Suppressor macrophage treated with lipopolysaccharide for 4 hours (primary cell): ENCODE measurements at regions not wholly inside any gene's neighbourhood (a gene's known extent, or its start where the extent isn't known, plus 50 kb on each side); places are given as distances from the start of the nearest gene placed in this dataset.
"Not testable (repeated sequence)": the region's sequence is repeated elsewhere in the genome, so short reads cannot be mapped to it uniquely, and the experiment has no call there.

Source experiments
- DNase-seq: peaks from one replicate; pipeline ENCODE4 v3.0.0-alpha.2; 2020

GRCh38 chr3:31102196-31102879, 207.9 kb upstream of the GADL1 start:
- no peak for DNase-seq

GRCh38 chr3:31103181-31103580, 208.7 kb upstream of the GADL1 start:
- DNase-seq: no peak

- no peak for DNase-seq
Observed at GRCh38 chr3:31103623-31104180, 209.2 kb upstream of the GADL1 start.

GRCh38 chr3:31105011-31105410, 210.6 kb upstream of the GADL1 start:
- no peak for DNase-seq

- peak; percentile 76 for DNase-seq
Observed at GRCh38 chr3:31105438-31106077, 211.1 kb upstream of the GADL1 start.

GRCh38 chr3:31106204-31106603, 211.7 kb upstream of the GADL1 start:
- DNase-seq: no peak

- peak; percentile 48 for DNase-seq
Observed at GRCh38 chr3:31106912-31107311, 212.5 kb upstream of the GADL1 start.

- no peak for DNase-seq
Observed at GRCh38 chr3:31114929-31115283, 220.4 kb upstream of the GADL1 start.

- DNase-seq: not testable (repeated sequence)
Observed at GRCh38 chr3:31115531-31115930, 221.1 kb upstream of the GADL1 start.

GRCh38 chr3:31116651-31117050, 222.2 kb upstream of the GADL1 start:
- no peak for DNase-seq

GRCh38 chr3:31117854-31118253, 223.4 kb upstream of the GADL1 start:
- DNase-seq: no peak

GRCh38 chr3:31124373-31124772, 229.9 kb upstream of the GADL1 start:
- no peak for DNase-seq

- no peak for DNase-seq
Observed at GRCh38 chr3:31125413-31126020, 231.1 kb upstream of the GADL1 start.

- no peak for DNase-seq
Observed at GRCh38 chr3:31129241-31129640, 234.8 kb upstream of the GADL1 start.

- peak; percentile 22 for DNase-seq
Observed at GRCh38 chr3:31132132-31132769, 237.8 kb upstream of the GADL1 start.

- no peak for DNase-seq
Observed at GRCh38 chr3:31133541-31133940, 239.1 kb upstream of the GADL1 start.

GRCh38 chr3:31135546-31135945, 241.1 kb upstream of the GADL1 start:
- no peak for DNase-seq

- DNase-seq: no peak
Observed at GRCh38 chr3:31137718-31138465, 243.4 kb upstream of the GADL1 start.

GRCh38 chr3:31140470-31140869, 246.0 kb upstream of the GADL1 start:
- no peak for DNase-seq

- DNase-seq: no peak
Observed at GRCh38 chr3:31142139-31142538, 247.7 kb upstream of the GADL1 start.

- DNase-seq: no peak
Observed at GRCh38 chr3:31142543-31142942, 248.1 kb upstream of the GADL1 start.

- no peak for DNase-seq
Observed at GRCh38 chr3:31145062-31145461, 250.6 kb upstream of the GADL1 start.

GRCh38 chr3:31147550-31147949, 253.1 kb upstream of the GADL1 start:
- no peak for DNase-seq
